A673 (cell line): ENCODE measurements at regions not wholly inside any gene's neighbourhood (a gene's known extent, or its start where the extent isn't known, plus 50 kb on each side); places are given as distances from the start of the nearest gene placed in this dataset.

Source experiments
- EZH2 ChIP-seq: fragments of 200-600 bp; sonication (generic); IDR thresholded peaks from 2 replicates; pipeline ENCODE4 v1.6.1; 2017; ENCODE audit warnings: borderline replicate concordance, low read depth, mild to moderate bottlenecking, mixed read lengths, antibody characterized with exemption, low read length; ENCODE audit not compliant: poor library complexity, severe bottlenecking
- TF ChIP-seq, protein P1 (sequence below): fragments of 300-800, 200-600 bp; sonication (generic); conservative IDR thresholded peaks from 2 replicates; pipeline ENCODE4 v1.5.1; 2017; ENCODE audit warnings: low read depth, mild to moderate bottlenecking, antibody characterized with exemption, low read length, moderate library complexity, mixed read lengths

DNA sequence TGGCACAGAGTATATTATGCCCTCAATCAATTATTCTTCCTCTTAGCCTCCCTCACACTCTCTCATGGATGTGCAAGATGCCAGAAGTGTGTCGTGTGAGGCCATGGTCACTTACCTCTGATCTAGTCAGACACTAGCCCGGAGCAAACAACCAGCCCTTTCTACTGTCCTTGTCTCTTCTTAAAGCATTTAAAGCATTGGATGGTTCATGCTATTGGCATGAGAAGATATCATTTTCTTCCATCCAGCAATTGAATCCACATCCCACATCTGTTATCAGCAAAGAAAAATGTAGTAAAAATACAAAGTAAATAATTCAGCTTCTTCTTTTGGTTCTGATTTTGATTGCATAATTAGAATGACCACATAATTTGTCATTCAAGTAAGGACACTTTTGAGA lies 267.2 kb upstream of the ACO1 start:
- TF ChIP-seq, protein P1, sequence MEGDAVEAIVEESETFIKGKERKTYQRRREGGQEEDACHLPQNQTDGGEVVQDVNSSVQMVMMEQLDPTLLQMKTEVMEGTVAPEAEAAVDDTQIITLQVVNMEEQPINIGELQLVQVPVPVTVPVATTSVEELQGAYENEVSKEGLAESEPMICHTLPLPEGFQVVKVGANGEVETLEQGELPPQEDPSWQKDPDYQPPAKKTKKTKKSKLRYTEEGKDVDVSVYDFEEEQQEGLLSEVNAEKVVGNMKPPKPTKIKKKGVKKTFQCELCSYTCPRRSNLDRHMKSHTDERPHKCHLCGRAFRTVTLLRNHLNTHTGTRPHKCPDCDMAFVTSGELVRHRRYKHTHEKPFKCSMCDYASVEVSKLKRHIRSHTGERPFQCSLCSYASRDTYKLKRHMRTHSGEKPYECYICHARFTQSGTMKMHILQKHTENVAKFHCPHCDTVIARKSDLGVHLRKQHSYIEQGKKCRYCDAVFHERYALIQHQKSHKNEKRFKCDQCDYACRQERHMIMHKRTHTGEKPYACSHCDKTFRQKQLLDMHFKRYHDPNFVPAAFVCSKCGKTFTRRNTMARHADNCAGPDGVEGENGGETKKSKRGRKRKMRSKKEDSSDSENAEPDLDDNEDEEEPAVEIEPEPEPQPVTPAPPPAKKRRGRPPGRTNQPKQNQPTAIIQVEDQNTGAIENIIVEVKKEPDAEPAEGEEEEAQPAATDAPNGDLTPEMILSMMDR, result no peak
- no peak for TF ChIP-seq EZH2
